Renal pelvis (tissue), 1 donor: ENCODE measurements at regions not wholly inside any gene's neighbourhood (a gene's known extent, or its start where the extent isn't known, plus 50 kb on each side); places are given as distances from the start of the nearest gene placed in this dataset.
"Not testable (repeated sequence)": the region's sequence is repeated elsewhere in the genome, so short reads cannot be mapped to it uniquely, and the experiment has no call there.

Experiments used
- DNase-seq: peaks from one replicate; pipeline ENCODE4 v3.0.0-alpha.2; 2013

GRCh38 chr7:108627476-108628051, 57.9 kb downstream of the DNAJB9 start:
- no peak for DNase-seq

GRCh38 chr7:108628678-108629077, 59.0 kb downstream of the DNAJB9 start:
- DNase-seq = no peak

- DNase-seq = peak; percentile 16
Observed at GRCh38 chr7:108629651-108630400, 60.2 kb downstream of the DNAJB9 start.

DNA sequence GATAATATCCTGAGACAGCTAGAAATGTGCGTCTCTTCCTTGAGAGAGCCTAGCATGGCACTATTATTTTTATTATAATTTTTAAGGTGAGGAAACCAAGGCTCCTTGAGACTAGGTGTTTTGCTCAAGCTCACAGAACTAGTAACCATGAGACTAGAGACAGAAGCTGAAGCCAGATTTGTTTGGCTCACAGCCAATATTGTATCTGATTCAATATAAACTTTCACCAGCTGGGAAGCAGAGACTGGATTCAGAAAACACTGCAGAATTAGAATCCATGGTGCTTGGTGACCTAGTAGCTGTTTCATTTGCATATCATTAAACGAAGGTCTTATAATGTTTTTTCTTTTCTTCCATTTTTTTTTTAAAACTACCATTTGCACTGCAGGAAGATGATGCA, 64.4 kb downstream of the DNAJB9 start:
- DNase-seq = no peak

GRCh38 chr7:108634535-108634934, 64.9 kb downstream of the DNAJB9 start:
- DNase-seq = no peak

GRCh38 chr7:108637049-108637621, 67.5 kb downstream of the DNAJB9 start:
- peak; percentile 23 for DNase-seq

- no peak for DNase-seq
Observed at GRCh38 chr7:108642126-108642525, 72.5 kb downstream of the DNAJB9 start.

DNA sequence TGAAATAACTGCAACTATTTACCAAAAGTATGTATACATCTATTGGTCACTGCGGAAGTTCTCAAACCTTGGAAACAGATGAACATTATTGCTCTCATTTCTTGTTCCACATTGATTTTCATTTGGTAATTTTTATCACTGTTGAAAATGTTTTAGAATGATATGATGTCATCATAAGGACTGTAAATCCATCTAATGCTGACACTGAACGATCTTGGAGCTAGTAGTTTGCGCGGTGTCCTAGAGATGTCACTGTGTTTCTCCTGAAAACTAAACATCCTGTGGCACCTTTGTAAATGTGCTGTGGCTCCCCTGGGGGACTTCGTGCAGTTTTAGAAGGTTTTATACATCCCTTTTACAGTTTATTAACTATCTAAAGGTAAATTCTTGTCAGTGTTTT, 73.5 kb downstream of the DNAJB9 start:
- no peak for DNase-seq

DNA sequence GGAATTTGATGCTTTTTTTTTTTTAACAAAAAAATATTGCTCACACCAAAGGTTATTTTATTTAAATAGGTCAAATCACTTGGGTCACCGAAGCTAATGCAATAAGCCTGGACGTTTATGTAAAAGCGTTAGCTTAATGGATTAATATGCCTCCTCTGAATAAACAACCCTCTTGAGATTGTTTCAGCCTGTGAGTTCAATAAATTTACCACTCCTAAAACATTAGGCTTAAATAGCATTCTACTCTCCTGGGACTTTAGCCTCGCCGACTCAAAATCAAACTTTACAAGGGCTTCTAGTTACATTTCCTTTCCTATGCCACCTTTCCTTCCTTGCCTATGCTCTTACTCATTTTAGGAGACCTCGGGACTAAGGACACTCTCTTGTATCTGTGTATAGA, 79.3 kb downstream of the DNAJB9 start:
- peak; percentile 16 for DNase-seq

GRCh38 chr7:108650467-108650866, 80.8 kb downstream of the DNAJB9 start:
- DNase-seq = no peak

GRCh38 chr7:108652886-108653285, 83.2 kb downstream of the DNAJB9 start:
- DNase-seq = no peak

DNA sequence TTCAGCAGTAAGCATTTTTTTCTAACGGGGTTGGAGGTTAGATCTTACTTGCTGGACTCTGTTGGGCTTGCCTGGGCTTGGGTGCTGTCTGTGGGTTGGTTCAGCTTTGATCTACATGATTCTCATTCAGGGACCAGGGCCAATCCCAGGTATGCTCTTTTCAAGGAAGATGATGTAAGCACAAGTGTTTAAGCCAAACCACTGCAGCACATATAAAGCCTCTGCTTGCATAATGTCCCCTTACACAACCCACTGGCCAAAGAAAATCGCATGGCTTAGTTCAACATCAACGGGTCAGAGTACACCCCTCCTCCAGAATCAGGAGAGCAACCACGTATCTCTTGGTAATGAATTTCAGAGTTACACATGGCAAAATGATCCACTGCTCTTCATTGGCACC, 83.9 kb downstream of the DNAJB9 start:
- no peak for DNase-seq

DNA sequence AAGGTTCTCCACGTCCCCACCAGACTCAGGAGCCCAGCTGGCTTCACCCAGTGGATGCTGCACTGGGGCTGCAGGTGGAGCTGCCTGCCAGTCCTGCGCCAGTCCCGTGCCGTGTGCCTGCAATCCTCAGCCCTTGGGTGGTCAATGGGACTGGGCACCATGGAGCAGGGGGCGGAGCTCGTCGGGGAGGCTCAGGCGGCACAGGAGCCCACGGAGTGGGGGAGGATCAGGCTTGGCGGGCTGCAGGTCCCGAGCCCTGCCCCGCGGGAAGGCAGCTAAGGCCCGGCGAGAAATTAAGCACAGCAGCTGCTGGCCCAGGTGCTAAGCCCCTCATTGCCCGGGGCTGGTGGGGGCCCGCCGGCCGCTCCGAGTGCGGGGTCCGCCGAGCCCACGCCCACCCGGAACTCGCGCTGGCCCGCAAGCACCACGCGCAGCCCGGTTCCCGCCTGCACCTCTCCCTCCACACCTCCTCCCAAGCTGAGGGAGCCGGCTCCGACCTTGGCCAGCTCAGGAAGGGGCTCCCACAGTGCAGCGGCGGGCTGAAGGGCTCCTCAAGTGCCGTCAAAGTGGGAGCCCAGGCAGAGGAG, 87.6 kb downstream of the DNAJB9 start:
- DNase-seq = not testable (repeated sequence)

DNA sequence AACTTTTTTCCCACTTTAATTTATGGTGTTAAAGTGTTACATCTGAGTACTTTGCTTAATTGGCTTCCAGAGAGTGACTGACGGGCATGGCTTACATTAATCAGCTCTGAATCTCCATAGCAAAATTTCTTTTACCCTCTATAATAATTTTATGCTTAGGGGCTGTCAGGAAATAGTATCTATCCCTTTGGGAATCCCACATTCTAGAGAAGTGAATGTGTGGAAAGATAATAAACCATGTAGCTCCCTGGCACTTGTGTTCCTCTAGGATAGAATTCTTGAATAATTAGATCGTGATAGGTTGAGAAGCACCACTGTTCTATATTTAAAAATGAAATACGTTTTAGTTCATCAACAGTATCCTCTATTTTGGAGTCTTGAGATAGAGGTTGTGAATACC, 89.6 kb downstream of the DNAJB9 start:
- no peak for DNase-seq

DNA sequence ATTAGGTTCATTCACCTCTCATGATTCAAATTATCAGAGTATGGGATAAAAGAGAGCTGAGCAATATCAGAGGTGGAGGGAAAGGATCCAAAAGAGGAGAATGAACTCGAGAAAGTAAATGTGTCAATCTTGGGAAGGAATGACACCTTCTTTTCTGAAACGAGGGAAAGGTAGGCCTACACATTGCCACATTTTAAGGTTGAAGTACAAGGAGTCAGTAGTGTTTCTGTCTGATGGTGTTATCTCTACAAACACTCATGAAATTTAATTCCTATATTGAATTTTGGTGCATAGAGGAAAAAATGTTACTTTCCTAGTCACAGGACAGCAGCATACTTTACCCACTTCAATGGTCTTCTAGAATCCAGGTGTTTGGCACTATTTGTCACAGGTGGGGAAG, 90.2 kb downstream of the DNAJB9 start:
- DNase-seq = no peak

DNA sequence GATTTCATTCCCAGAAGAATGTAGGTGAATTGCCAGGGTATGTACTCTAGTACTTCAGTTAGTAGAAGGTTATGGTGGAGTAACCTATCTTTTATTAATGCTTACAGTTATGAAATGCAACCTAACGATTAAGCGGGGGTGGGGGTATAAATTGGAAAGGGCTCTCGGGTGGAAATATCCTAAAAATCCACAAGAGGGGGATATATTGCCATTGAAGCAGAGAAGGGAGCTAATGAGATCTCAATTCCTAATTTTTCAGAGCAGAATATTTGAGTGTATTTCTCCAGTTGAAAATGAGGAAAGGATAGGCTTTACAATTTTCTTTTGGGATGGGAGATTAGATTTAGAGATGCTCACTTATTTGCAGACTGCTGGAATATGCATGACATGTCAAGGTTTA, 90.8 kb downstream of the DNAJB9 start:
- DNase-seq = no peak

DNA sequence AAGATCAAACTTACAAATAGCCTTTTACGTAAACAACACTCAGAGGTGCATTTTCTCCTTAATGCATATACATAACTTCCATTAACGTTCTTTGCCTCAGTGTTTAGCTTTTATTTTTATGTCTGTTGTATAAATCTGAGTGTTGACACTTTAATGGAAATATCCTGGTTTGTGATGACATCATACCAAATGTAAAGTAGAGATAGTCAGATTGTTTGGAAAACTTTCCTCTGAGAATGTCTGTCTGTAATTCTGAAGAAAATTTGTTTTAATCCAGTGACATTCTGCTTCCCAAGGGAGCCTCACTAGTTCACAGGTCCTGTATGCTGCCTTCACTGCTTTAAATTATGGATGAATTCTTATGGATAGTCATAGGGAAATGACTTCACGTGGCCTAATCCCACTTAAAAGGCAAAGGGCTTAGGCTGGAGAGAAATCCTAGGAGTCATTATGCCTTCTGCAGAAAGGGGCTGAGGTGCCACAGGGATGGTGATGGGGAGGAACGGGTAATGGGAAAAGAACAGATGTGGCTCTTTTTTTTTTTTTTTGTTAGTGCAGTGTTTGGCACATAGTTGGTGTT, 93.2 kb downstream of the DNAJB9 start:
- no peak for DNase-seq

GRCh38 chr7:108663701-108664100, 94.0 kb downstream of the DNAJB9 start:
- no peak for DNase-seq

DNA sequence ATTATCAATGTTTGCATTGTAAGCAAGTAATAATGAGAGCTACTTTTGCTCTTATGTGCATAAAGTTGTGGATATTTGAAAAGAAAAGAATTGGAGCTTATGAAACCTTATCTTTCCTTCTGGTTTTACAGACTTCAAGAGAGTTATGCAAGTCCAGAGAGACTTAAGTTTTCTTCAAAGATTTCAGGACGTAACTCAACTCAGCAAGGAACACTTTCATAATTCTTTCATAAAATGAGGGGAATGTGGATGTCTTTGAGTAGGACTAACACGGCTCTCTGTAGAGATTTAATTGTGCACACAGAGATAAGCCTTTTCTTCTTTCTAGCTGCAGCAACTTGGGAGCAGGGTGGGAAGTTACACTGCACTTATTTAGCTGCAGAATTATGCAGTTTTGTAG, 97.5 kb downstream of the DNAJB9 start:
- no peak for DNase-seq

GRCh38 chr7:108669958-108670357, 100.3 kb downstream of the DNAJB9 start:
- DNase-seq = no peak

DNA sequence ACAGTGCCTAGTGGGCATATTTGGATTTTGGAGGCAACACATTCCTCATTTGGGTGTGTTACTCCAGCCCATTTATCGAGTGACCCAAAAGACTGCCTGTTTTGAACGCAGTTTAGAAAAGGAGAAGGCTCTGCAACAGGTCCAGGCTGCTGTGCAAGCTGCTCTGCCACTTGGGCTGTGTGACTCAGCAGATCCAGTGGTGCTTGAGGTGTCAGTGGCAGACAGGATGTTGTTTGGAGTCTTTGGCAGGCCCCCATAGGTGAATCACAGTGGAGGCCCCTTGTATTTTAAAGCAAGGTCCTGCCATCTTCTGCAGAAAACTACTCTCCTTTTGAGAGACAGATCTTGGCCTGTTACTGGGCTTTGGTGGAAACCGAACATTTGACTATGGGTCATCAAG, 104.0 kb downstream of the DNAJB9 start:
- not testable (repeated sequence) for DNase-seq

DNA sequence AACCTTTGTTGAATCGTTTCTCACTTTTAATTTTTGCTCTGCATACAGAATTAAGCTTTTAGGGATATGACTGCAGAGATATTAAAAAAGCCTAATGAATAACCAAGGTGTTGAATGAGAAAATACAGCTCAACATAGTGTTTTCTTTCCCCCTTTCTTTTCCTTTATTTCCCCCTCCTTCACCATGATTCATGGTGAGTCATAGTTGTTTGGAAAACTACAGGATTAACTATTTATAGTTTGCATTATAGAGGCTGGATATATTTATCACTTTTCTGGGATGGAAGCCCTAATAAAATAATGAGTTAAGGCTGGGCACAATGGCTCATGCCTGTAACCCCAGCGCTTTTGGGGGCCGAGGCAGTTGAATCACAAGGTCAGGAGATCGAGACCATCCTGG, 115.0 kb downstream of the DNAJB9 start:
- DNase-seq = no peak

DNA sequence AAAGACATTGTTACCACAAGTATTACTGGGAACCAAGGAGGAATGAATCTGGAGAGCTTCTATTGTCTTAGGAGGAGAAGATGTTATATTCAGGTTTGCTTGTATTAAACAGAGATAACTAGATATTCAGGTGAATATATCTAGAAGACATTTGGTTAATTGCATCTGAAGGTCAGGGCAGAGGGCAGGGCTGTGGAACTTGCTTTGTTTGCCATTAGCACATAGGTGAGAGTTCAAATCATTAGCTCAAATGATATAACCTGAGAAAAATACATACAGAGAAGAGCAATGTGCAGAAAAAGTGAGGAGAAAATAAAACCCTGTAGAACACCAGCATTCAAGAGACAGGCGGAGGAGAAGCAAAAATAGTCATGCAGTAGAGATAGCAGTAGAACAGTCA, 116.8 kb downstream of the DNAJB9 start:
- DNase-seq = no peak
